ENCODE measurements at regions not wholly inside any gene's neighbourhood (a gene's known extent, or its start where the extent isn't known, plus 50 kb on each side); places are given as distances from the start of the nearest gene placed in this dataset.
"Not testable (repeated sequence)": the region's sequence is repeated elsewhere in the genome, so short reads cannot be mapped to it uniquely, and the experiment has no call there.

DNA sequence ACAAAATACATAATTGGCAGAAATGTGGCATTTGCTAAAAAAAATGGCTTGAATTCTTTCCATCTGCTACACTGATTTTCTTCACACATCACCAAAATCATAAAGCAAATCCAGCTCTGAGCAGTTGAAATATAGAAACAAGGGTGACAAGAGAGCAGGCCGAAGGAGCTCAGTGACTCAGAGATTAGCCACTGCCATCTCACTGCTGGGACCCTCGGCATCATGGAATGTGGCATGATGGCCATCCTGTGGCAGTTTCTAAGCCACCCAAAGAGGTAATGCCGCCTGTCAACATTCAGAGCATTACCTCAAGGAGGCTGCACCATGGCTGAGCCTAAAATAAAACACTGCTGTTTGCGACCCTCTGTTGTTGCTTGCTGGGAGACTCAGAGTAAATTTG, 80.5 kb upstream of the OSBPL11 start:
- Mint-ChIP-seq H3K27me3 (ENCODE audit: low read depth) (peaks cover 3% of the 10 kb centered on the region), H3K4me3 (ENCODE audit: unreplicated experiment) (no peak overlapping the region), H3K4me1 (ENCODE audit: low read depth) (no peaks in the 10 kb centered on the region), H3K9me3 (ENCODE audit: low read depth) (no peaks in the 10 kb centered on the region), H3K36me3 (ENCODE audit: low read depth) (no peaks in the 10 kb centered on the region), H3K27ac (ENCODE audit: unreplicated experiment) (no peak overlapping the region)
- TF ChIP-seq, protein P1, sequence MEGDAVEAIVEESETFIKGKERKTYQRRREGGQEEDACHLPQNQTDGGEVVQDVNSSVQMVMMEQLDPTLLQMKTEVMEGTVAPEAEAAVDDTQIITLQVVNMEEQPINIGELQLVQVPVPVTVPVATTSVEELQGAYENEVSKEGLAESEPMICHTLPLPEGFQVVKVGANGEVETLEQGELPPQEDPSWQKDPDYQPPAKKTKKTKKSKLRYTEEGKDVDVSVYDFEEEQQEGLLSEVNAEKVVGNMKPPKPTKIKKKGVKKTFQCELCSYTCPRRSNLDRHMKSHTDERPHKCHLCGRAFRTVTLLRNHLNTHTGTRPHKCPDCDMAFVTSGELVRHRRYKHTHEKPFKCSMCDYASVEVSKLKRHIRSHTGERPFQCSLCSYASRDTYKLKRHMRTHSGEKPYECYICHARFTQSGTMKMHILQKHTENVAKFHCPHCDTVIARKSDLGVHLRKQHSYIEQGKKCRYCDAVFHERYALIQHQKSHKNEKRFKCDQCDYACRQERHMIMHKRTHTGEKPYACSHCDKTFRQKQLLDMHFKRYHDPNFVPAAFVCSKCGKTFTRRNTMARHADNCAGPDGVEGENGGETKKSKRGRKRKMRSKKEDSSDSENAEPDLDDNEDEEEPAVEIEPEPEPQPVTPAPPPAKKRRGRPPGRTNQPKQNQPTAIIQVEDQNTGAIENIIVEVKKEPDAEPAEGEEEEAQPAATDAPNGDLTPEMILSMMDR (IDR thresholded peaks at IDR 0.05) = no peak
- no peak for DNase-seq (ENCODE audit: low spot score)

DNA sequence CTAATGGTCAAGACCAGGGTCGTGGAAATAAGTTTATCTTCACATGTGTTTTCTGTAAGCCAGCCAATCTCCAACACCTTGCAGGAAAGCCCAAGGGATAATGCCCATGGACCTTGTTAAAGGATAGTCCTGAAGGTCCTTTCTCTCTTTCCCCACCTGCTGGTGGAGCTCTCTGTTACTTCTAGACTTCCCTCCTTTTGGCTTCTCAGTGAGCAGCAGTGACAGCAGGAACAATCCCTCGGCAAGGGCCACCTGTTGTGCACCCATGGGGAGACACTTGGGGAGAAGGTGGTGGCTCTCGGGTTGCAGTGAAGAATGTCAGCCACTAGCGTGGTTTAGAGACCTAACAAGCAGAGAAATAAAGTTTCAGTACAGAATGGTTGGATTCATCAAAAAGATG, 84.0 kb upstream of the OSBPL11 start:
- Mint-ChIP-seq H3K36me3 (ENCODE audit: low read depth) (no peaks in the 10 kb centered on the region), H3K27me3 (ENCODE audit: low read depth) (no peaks in the 10 kb centered on the region), H3K4me1 (ENCODE audit: low read depth) (peaks cover 14% of the 10 kb centered on the region), H3K9me3 (ENCODE audit: low read depth) (no peaks in the 10 kb centered on the region), H3K27ac (ENCODE audit: unreplicated experiment) (no peak overlapping the region), H3K4me3 (ENCODE audit: unreplicated experiment) (no peak overlapping the region)
- TF ChIP-seq, protein P1 (IDR thresholded peaks at IDR 0.05) = no peak
- no peak for DNase-seq (ENCODE audit: low spot score)

DNA sequence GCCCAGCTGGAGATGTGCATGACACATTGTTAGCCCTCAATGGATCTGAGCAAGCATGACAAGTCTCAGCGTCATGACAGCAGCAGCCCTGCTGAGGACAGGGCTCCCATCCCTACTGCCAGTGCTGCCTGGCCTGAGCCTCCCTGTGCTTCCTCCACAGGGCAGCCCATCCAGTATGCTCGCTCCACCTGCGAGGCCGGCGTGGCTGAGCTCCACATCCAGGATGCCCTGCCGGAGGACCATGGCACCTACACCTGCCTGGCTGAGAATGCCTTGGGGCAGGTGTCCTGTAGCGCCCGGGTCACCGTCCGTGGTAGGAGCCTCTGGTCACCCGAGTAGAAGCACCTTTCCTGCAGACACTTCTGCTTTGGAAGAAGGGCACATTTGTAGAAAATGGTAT, 85.8 kb upstream of the OSBPL11 start:
- H3K27me3 Mint-ChIP-seq (ENCODE audit: low read depth) = no peaks in the 10 kb centered on the region
- no peaks in the 10 kb centered on the region for H3K36me3 Mint-ChIP-seq (ENCODE audit: low read depth)
- peaks cover 28% of the 10 kb centered on the region for H3K4me1 Mint-ChIP-seq (ENCODE audit: low read depth)
- TF ChIP-seq, protein P1 (IDR thresholded peaks at IDR 0.05) = no peak
- DNase-seq (ENCODE audit: low spot score) = no peak
- no peak overlapping the region for H3K27ac Mint-ChIP-seq (ENCODE audit: unreplicated experiment)
- H3K9me3 Mint-ChIP-seq (ENCODE audit: low read depth) = no peaks in the 10 kb centered on the region
- no peak overlapping the region for H3K4me3 Mint-ChIP-seq (ENCODE audit: unreplicated experiment)

DNA sequence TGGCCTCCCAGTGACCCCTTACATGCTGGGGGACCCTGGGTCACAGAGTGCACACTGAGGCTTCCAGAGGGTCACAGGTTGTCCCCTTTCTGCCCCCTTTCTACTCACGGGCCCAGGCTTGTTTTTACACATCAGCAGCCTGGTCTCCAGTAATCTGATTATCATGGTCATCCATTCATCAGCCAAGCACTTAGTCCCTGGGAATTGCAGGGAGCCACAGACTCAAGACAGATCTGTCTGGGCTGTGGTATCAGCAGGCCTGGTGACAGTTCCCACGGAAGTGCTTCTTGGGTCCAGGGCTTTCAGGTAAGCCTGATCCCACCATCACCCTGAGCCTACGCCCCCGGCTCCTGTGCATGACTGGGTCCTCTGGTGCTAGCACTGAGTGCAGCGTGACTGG, 86.6 kb upstream of the OSBPL11 start:
- not testable (repeated sequence) for H3K27ac Mint-ChIP-seq (ENCODE audit: unreplicated experiment); H3K36me3 Mint-ChIP-seq (ENCODE audit: low read depth); DNase-seq (ENCODE audit: low spot score); H3K27me3 Mint-ChIP-seq (ENCODE audit: low read depth); H3K4me3 Mint-ChIP-seq (ENCODE audit: unreplicated experiment); H3K9me3 Mint-ChIP-seq (ENCODE audit: low read depth)
- H3K4me1 Mint-ChIP-seq (ENCODE audit: low read depth) = peaks cover 28% of the 10 kb centered on the region

DNA sequence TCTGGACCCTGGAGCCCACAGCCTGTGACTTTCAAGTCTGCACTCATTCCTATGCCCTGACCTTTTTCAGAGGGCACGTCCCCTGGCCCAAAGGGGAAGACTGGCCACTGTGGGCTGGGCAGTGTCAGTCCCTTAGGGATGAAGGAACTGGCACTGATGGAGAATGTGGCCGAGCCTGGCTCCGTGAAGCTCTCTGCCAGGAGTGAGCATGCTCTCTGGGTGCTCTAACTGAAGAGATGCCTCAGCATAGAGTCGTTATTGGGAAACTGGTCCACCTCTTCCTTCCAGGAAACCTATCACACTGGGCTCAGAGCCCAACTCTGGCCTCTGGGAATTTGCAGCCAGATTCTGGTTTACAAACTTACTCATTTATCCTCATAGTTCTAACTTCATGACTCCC, 87.3 kb upstream of the OSBPL11 start:
- not testable (repeated sequence) for H3K27me3 Mint-ChIP-seq (ENCODE audit: low read depth); H3K36me3 Mint-ChIP-seq (ENCODE audit: low read depth); H3K4me3 Mint-ChIP-seq (ENCODE audit: unreplicated experiment); H3K27ac Mint-ChIP-seq (ENCODE audit: unreplicated experiment); DNase-seq (ENCODE audit: low spot score); H3K9me3 Mint-ChIP-seq (ENCODE audit: low read depth)
- H3K4me1 Mint-ChIP-seq (ENCODE audit: low read depth) = peaks cover 28% of the 10 kb centered on the region

DNA sequence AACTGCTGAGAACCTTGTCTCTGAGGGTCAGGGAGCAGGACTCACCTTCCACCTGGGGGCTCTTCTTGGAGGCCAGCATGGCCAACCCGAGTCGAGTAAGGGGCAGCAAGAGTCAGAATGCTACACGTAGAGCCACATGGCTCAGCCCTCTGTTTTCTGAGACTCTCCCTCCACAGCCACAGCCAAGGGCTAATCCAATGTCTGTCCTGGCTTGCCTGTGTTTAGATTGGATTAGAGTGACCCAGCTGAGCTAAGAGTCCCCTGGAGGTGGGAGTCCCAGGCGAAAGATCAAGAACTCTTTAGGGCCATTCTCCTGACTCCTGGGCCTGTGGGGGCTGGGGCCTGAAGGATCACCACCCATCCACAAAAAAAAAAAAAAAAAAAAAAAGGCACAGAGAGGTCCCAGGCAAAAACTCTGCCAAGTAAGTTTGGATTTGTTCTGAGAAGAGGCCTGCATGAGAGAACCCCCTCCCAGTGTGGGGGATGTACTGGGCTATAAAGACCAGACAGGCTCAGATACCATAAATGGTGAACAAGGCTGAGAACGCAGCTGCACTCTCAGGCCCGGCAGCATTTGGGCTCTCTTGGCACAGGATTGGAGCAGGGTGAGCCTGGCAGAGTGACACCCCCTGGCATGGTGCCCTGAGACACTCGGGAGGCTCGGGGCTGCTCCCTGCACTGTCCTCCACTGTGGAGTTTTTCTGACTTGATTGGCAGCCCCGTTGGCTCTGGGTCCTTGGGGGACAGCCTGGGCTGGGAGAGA, 88.0 kb upstream of the OSBPL11 start:
- TF ChIP-seq, protein P1 (IDR thresholded peaks at IDR 0.05) = no peak
- Mint-ChIP-seq H3K36me3 (ENCODE audit: low read depth) (no peaks in the 10 kb centered on the region), H3K9me3 (ENCODE audit: low read depth) (no peaks in the 10 kb centered on the region), H3K4me3 (ENCODE audit: unreplicated experiment) (no peak overlapping the region), H3K4me1 (ENCODE audit: low read depth) (peaks cover 28% of the 10 kb centered on the region), H3K27ac (ENCODE audit: unreplicated experiment) (no peak overlapping the region), H3K27me3 (ENCODE audit: low read depth) (no peaks in the 10 kb centered on the region)
- no peak for DNase-seq (ENCODE audit: low spot score)

Data from chondrocyte (in vitro differentiated cells).